Smooth muscle cell of the brain vasculature (primary cell): ENCODE measurements at regions not wholly inside any gene's neighbourhood (a gene's known extent, or its start where the extent isn't known, plus 50 kb on each side); places are given as distances from the start of the nearest gene placed in this dataset.

Experiments used
- DNase-seq: peaks from one replicate; pipeline ENCODE4 v3.0.0-alpha.2; 2012; ENCODE audit warnings: low read depth, low spot score

- no peak for DNase-seq
Observed at GRCh38 chr13:85486663-85487062, 312.6 kb downstream of the SLITRK6 start.

GRCh38 chr13:85473144-85473543 is 326.1 kb downstream of the SLITRK6 start:
- no peak for DNase-seq

- DNase-seq = no peak
Observed at GRCh38 chr13:85469320-85469719, 329.9 kb downstream of the SLITRK6 start.

GRCh38 chr13:85462792-85463425 is 336.3 kb downstream of the SLITRK6 start:
- no peak for DNase-seq

GRCh38 chr13:85461621-85462020 is 337.6 kb downstream of the SLITRK6 start:
- no peak for DNase-seq

GRCh38 chr13:85445534-85445933 is 353.7 kb downstream of the SLITRK6 start:
- no peak for DNase-seq

- no peak for DNase-seq
Observed at GRCh38 chr13:85441975-85442374, 357.2 kb downstream of the SLITRK6 start.

- no peak for DNase-seq
Observed at GRCh38 chr13:85441364-85441763, 357.9 kb downstream of the SLITRK6 start.

- no peak for DNase-seq
Observed at GRCh38 chr13:85436029-85436428, 363.2 kb downstream of the SLITRK6 start.

- DNase-seq = no peak
Observed at GRCh38 chr13:85434927-85435326, 364.3 kb downstream of the SLITRK6 start.

GRCh38 chr13:85432881-85433280 is 366.3 kb downstream of the SLITRK6 start:
- DNase-seq = no peak

GRCh38 chr13:85431720-85432119 is 367.5 kb downstream of the SLITRK6 start:
- no peak for DNase-seq

- no peak for DNase-seq
Observed at GRCh38 chr13:85430216-85430794, 368.9 kb downstream of the SLITRK6 start.

- DNase-seq = no peak
Observed at GRCh38 chr13:85427416-85427815, 371.8 kb downstream of the SLITRK6 start.

GRCh38 chr13:85420136-85420535 is 379.1 kb downstream of the SLITRK6 start:
- DNase-seq = no peak

- DNase-seq = no peak
Observed at GRCh38 chr13:85419611-85420010, 379.6 kb downstream of the SLITRK6 start.

- no peak for DNase-seq
Observed at GRCh38 chr13:85417807-85418206, 381.4 kb downstream of the SLITRK6 start.

GRCh38 chr13:85413664-85414063 is 385.6 kb downstream of the SLITRK6 start:
- no peak for DNase-seq

- DNase-seq = no peak
Observed at GRCh38 chr13:85412448-85412847, 386.8 kb downstream of the SLITRK6 start.

GRCh38 chr13:85411591-85411990 is 387.6 kb downstream of the SLITRK6 start:
- no peak for DNase-seq

- DNase-seq = no peak
Observed at GRCh38 chr13:85408415-85408814, 390.8 kb downstream of the SLITRK6 start.

GRCh38 chr13:85406269-85406975 is 392.8 kb downstream of the SLITRK6 start:
- DNase-seq = no peak

- DNase-seq = no peak
Observed at GRCh38 chr13:85405316-85405897, 393.8 kb downstream of the SLITRK6 start.
